Ishikawa (cell line): ENCODE measurements at regions not wholly inside any gene's neighbourhood (a gene's known extent, or its start where the extent isn't known, plus 50 kb on each side); places are given as distances from the start of the nearest gene placed in this dataset.

ENCODE experiments used
- CEBPB ChIP-seq: IDR thresholded peaks from 2 replicates; pipeline ENCODE4 v1.6.1; 2012
- CREB1 ChIP-seq: IDR thresholded peaks from 2 replicates; pipeline ENCODE4 v1.6.1; 2012; ENCODE audit warnings: low read depth
- EGR1 ChIP-seq: IDR thresholded peaks from 2 replicates; pipeline ENCODE4 v1.6.1; 2012
- EP300 ChIP-seq: IDR thresholded peaks from 2 replicates; pipeline ENCODE4 v1.6.1; 2012; ENCODE audit warnings: borderline replicate concordance
- FOXM1 ChIP-seq: IDR thresholded peaks from 2 replicates; pipeline ENCODE4 v1.6.1; 2012; ENCODE audit warnings: low read depth, borderline replicate concordance
- MAX ChIP-seq: IDR thresholded peaks from 2 replicates; pipeline ENCODE4 v1.6.1; 2012
- NFIC ChIP-seq: IDR thresholded peaks from 2 replicates; pipeline ENCODE4 v1.6.1; 2012
- RAD21 ChIP-seq: IDR thresholded peaks from 2 replicates; pipeline ENCODE4 v1.6.1; 2012; ENCODE audit warnings: low read depth
- TAF1 ChIP-seq: IDR thresholded peaks from 2 replicates; pipeline ENCODE4 v1.6.1; 2012; ENCODE audit warnings: low read depth, mild to moderate bottlenecking
- TCF12 ChIP-seq: IDR thresholded peaks from 2 replicates; pipeline ENCODE4 v1.6.1; 2012; ENCODE audit warnings: low read depth
- TEAD4 ChIP-seq: IDR thresholded peaks from 2 replicates; pipeline ENCODE4 v1.6.1; 2012
- YY1 ChIP-seq: IDR thresholded peaks from 2 replicates; pipeline ENCODE4 v1.6.1; 2012; ENCODE audit warnings: low read depth
- ZBTB7A ChIP-seq: IDR thresholded peaks from 2 replicates; pipeline ENCODE4 v1.6.1; 2012; ENCODE audit warnings: low read depth
- TF ChIP-seq, protein P1 (sequence below): IDR thresholded peaks from 2 replicates; pipeline ENCODE4 v1.6.1; 2012; ENCODE audit warnings: low read depth, mild to moderate bottlenecking
- TF ChIP-seq, protein P2 (sequence below): IDR thresholded peaks from 2 replicates; pipeline ENCODE4 v1.6.1; 2012

- no peak for TF ChIP-seq MAX
- TF ChIP-seq TAF1, result no peak
Observed at GRCh38 chr15:60172143-60172542, 168.0 kb downstream of the FOXB1 start.

- TF ChIP-seq, protein P1, sequence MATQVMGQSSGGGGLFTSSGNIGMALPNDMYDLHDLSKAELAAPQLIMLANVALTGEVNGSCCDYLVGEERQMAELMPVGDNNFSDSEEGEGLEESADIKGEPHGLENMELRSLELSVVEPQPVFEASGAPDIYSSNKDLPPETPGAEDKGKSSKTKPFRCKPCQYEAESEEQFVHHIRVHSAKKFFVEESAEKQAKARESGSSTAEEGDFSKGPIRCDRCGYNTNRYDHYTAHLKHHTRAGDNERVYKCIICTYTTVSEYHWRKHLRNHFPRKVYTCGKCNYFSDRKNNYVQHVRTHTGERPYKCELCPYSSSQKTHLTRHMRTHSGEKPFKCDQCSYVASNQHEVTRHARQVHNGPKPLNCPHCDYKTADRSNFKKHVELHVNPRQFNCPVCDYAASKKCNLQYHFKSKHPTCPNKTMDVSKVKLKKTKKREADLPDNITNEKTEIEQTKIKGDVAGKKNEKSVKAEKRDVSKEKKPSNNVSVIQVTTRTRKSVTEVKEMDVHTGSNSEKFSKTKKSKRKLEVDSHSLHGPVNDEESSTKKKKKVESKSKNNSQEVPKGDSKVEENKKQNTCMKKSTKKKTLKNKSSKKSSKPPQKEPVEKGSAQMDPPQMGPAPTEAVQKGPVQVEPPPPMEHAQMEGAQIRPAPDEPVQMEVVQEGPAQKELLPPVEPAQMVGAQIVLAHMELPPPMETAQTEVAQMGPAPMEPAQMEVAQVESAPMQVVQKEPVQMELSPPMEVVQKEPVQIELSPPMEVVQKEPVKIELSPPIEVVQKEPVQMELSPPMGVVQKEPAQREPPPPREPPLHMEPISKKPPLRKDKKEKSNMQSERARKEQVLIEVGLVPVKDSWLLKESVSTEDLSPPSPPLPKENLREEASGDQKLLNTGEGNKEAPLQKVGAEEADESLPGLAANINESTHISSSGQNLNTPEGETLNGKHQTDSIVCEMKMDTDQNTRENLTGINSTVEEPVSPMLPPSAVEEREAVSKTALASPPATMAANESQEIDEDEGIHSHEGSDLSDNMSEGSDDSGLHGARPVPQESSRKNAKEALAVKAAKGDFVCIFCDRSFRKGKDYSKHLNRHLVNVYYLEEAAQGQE, result no peak
- peak; percentile 55 for TF ChIP-seq RAD21
Observed at GRCh38 chr15:60179786-60180391, 175.8 kb downstream of the FOXB1 start.

DNA sequence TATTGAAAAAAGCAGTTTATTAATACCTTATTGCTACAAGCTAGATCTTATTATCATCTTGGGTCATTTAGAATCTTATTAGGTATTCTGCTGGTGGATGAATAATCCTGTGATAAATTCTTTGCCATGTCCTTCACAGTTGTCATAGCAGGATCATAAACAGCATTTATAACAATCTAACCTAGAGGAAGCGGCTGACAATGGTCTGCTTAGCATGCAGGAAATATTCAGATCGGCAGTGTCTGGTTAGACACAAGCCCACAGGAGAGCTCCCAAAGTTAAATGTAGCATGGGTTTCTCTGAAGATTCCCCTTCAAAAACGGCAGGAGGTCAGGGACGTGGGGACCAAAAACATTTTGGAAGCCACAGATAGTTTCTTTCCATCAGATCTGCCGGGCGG is 179.3 kb downstream of the FOXB1 start:
- no peak for TF ChIP-seq CEBPB
- TF ChIP-seq EGR1, result no peak
- TF ChIP-seq ZBTB7A, result no peak
- TF ChIP-seq MAX, result no peak
- no peak for TF ChIP-seq FOXM1
- TF ChIP-seq YY1, result no peak
- TF ChIP-seq, protein P2, sequence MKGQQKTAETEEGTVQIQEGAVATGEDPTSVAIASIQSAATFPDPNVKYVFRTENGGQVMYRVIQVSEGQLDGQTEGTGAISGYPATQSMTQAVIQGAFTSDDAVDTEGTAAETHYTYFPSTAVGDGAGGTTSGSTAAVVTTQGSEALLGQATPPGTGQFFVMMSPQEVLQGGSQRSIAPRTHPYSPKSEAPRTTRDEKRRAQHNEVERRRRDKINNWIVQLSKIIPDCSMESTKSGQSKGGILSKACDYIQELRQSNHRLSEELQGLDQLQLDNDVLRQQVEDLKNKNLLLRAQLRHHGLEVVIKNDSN, result no peak
- TF ChIP-seq TAF1, result no peak
- no peak for TF ChIP-seq TEAD4
- TF ChIP-seq, protein P1, result no peak
- no peak for TF ChIP-seq CREB1
- no peak for TF ChIP-seq NFIC
- no peak for TF ChIP-seq TCF12
- TF ChIP-seq EP300, result no peak
- TF ChIP-seq RAD21, result no peak

DNA sequence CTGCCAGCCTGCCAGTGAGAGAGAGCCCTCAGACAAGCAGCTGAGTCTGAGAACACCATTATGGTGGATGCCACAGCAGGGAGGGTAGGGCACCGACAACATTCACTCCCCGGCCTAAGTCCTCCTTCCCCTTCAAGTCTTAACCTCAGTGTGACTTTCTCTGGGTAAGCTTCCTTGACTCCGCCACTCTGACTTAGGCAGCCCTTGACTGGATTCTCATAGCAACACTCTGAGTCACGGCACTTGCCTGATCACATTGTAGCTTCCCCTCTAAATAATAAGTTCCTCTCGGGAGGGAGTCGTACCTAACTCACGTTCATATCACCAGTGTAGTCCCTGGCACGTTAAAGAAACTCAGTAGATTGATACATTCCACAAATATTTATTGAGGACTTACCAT is 180.5 kb downstream of the FOXB1 start:
- TF ChIP-seq TCF12 (no peak), RAD21 (no peak), CEBPB (no peak), EGR1 (no peak), TEAD4 (no peak), CREB1 (no peak), YY1 (no peak)
- TF ChIP-seq, protein P1, result no peak
- TF ChIP-seq, protein P2, result no peak

GRCh38 chr15:60191016-60191415 is 186.9 kb downstream of the FOXB1 start:
- no peak for TF ChIP-seq EGR1
- TF ChIP-seq FOXM1, result no peak
- no peak for TF ChIP-seq TEAD4
- no peak for TF ChIP-seq MAX
- TF ChIP-seq TAF1, result no peak
- TF ChIP-seq, protein P2, result no peak
- TF ChIP-seq, protein P1, result no peak
- TF ChIP-seq CEBPB, result no peak
- no peak for TF ChIP-seq ZBTB7A
- TF ChIP-seq YY1, result no peak
- TF ChIP-seq CREB1, result no peak
- TF ChIP-seq EP300, result no peak
- TF ChIP-seq RAD21, result no peak
- TF ChIP-seq TCF12, result no peak
- TF ChIP-seq NFIC, result no peak
